ENCODE measurements at regions not wholly inside any gene's neighbourhood (a gene's known extent, or its start where the extent isn't known, plus 50 kb on each side); places are given as distances from the start of the nearest gene placed in this dataset.

- no peak for DNase-seq
Measured at GRCh38 chr10:56928714-56929113, 567.7 kb upstream of the ZWINT start.

DNA sequence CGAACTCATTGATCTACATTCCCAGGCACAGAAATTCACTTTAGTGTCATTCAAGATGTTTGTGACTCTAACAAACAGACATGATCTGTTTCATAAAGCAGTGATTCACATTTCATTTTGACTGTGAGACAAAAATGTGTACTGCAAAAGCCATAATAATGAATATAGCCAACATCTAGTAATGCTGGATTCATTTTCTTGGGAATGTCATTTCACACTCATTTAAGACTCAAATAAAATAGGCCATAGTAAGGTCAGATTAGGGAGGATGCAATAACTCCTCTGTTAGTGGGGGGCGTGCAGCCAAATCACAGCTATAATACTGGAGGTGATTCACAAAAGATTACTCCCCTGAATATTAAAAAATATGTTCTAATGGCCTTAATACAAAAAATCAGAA lies 566.6 kb upstream of the ZWINT start:
- no peak for DNase-seq

GRCh38 chr10:56920601-56921261 lies 559.7 kb upstream of the ZWINT start:
- no peak for DNase-seq

- DNase-seq, result no peak
Measured at GRCh38 chr10:56912043-56912442, 551.0 kb upstream of the ZWINT start.

GRCh38 chr10:56905051-56905450 lies 544.0 kb upstream of the ZWINT start:
- no peak for DNase-seq

GRCh38 chr10:56902554-56902953 lies 541.5 kb upstream of the ZWINT start:
- no peak for DNase-seq

DNA sequence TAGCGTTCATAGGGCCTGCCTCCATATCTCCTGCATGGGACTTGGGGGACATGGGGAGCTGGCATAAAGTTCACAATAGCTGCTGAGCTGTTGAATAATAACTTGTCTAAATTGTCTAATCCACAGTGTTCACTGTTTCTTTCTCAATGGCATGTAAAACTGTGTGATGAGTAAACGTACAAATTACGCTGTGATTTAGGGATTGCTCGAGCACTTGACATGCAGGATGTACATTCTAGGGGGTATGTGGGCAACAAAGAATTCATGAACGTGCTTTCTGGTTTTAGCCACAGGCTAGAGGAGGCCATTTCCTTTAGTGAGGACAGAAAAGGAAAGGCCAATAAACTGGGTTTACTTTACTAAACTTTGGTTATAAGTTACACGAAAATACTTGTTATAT lies 534.2 kb upstream of the ZWINT start:
- no peak for DNase-seq

DNA sequence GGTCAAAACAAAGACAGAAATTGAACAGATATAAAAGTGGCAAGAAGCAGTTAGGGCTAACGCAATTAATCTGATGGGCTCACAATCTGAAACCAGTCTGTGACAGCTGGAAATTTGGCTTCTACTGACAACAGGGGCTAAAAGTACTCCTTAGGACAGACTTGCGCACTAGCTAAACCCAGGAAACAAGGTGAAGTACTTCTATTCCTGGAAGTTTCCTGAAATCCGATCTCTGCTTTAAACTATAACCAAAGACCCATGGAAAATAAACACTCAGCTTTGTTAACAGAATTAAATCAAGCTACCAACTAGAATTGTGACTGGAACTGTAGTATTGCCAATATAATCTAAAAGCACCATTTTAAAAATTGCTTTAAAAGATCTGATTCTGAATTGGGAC lies 520.2 kb upstream of the ZWINT start:
- no peak for DNase-seq

DNA sequence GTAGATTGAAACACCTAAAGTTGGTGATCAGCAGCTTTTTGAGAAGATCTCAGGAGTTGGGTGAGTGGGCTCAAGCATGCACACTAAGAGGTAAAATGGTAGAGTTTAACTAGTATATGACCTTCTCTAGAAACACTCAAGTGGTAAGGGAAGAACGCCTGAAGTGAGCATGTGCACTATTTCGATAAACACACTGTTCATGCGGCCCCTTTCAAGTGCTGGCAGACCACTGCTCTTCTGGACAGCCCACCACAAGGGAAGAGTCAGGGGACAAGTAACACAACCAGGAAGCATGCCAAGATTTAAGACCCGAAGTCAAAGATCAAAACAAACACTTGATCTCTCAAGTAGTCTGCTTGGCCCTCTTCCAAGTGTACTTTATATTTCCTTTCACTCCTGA lies 519.5 kb upstream of the ZWINT start:
- no peak for DNase-seq

- DNase-seq, result no peak
Measured at GRCh38 chr10:56874950-56875349, 513.9 kb upstream of the ZWINT start.

GRCh38 chr10:56871160-56871668 lies 510.2 kb upstream of the ZWINT start:
- no peak for DNase-seq

GRCh38 chr10:56867236-56867635 lies 506.2 kb upstream of the ZWINT start:
- no peak for DNase-seq

GRCh38 chr10:56856569-56856968 lies 495.5 kb upstream of the ZWINT start:
- no peak for DNase-seq

GRCh38 chr10:56844978-56845529 lies 484.0 kb upstream of the ZWINT start:
- DNase-seq, result no peak

DNA sequence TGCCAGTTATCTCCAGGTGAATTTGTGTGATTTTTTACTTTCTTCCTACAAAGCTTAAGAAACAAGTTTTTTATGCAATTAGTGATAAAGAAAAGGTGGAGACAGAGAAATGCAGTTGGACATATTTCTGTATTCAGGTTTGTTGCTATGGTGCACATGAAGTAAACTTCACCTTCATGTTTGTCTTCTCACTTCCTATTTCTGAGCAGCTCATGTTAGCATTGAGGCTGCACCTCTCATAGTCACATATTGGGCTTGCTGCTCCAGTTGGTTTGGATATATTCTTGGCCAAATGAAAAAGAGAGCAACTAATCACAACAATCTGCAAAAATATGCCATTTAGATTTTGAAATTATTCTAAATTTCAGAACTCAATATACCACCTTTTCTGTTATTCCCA lies 475.6 kb upstream of the ZWINT start:
- DNase-seq, result no peak

GRCh38 chr10:56831681-56832080 lies 470.6 kb upstream of the ZWINT start:
- DNase-seq, result no peak

DNA sequence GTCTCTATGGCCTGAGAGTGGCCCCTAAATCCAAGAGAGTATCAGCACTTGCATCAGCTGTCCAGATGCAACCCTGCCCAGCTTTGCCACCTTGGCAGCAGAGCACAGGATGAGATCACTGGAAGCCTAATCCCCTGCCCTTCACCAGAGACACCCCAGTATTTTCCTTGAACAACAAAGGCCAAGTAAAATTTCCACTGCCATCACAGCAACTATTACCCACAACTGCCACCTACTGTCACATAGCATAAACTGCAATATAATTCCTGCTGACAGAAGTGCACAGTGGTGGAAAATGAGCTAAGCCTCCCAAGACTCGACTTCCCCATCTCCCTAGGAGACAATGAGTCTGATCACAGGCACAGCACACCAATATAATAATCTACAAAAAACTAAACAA lies 462.8 kb upstream of the ZWINT start:
- DNase-seq, result no peak

DNA sequence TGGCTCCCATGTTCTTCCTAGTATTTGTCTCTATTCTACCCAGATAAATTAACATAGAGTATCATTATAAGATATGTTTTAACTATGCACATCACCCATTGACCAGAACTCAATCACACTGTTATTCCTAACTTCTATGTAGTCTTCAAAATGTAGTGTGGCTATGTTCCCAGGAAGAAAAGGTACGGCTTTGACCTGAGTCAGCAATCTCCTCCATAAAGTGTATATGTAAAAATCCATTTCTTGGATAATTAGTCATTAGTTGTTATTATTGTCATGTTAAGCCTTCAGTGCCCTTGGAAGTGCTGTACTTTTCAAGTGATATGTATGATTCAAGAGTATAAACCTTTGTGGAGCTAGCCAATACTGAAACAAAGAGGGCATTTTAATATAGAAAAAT lies 444.0 kb upstream of the ZWINT start:
- DNase-seq, result no peak

DNA sequence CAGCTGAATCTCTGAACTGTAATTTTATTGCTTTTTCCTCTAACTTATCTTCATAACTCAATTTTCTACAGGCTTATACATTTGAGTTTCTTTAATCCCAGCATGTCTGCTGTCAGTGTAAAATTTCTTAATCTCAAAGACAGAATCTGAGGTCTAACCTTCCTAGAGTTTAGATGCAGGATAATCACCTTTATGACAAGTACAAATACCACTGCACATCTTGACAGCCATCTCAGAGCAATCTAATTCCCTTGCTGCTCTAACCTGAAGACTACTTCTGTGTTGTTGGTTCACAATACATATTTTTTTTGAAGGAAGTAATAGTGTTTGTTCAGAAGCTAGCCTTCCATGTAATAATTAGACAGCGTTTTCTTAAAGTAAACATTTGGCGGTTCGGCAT lies 424.2 kb upstream of the ZWINT start:
- no peak for DNase-seq

GRCh38 chr10:56782503-56782902 lies 421.4 kb upstream of the ZWINT start:
- DNase-seq, result no peak

DNA sequence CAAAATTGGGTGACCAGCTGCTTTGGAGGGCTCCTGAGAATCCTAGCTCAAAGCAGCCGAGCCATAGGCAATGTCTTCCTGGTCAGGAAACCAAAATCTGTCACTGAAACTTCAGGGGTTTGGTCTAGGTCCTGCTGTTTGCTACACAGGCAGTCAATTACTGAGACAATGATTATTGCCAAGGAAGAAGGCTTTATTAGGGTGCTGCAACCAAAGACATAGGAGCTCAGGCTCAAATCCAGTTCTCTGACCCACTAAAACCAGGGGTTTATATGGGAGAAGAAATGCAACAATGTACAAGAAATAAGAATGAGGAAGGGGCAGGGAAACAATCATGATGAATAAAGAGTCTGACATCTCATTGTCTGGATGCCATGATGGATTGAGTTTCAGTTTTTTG lies 410.3 kb upstream of the ZWINT start:
- no peak for DNase-seq

DNA sequence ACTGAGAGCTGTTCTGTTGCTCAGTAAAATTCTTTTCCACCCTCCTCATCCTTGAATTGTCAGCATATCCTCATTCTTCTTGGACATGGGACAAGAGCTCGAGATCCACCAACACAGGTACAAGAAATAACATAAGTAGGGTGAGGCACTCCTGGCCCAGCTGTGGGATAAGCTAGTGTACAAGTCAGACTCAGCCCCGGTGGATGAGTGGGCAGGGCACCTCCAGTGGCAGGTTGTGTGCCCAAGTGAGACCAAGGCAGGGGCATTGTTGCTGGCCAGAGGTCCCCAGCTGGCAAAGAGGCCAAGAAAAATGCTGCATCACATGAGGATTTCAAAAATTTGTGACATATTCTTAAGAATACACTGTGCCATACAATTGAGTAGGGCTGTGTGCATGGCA lies 402.0 kb upstream of the ZWINT start:
- no peak for DNase-seq

DNA sequence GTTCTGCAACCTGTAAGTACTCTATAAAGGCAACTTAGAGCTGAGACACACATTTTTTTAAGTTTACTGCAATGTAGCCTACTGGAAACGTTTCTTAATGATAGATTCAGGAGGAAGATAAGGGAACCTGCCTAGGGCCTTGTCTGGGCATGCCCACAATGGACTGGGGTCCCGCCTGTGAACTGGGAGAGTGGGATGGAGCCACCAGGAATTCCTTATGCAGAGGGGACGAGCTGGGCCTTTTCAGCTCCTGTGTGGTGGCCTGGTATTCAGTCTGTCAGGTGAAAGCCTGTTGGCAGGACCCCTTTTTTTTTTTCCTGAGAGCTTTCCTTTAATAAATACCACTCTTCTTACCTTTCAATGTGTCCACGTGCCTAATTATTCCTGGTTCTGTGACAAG lies 384.4 kb upstream of the ZWINT start:
- no peak for DNase-seq

DNA sequence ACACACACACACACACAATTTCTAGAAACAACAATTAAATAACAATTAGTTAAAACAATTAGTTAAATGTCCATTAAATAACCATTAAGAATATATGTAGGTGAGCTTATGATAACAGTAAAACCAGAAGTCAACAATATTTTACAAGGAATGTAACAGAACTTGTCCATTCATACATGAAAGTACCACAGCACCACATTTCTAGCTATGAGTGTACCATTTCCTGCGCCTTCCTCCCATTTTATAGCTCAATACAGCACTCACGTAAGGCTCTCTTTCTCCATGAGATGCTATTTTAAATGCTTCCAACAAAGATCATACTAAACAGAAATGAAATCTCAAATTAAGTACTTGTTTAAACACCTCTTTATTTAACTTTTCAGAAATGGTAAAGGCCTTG lies 367.3 kb upstream of the ZWINT start:
- DNase-seq, result no peak

DNA sequence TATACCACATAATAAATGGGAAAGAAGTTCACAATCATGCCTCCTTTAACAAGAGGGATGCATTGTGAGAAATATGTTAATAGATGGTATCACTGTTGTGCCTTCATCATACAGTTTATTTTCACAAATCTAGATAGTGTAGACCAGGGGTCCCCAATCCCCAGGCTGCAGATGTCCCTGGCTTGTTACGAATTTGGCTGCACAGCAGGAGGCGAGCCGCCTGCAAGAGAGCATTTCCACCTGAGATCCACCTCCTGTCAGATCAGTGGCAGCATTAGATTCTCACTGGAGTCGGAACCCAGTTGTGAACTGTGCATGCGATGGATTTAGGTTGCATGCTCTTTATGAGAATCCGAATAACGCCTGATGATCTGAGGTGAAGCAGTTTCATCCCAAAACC lies 361.9 kb upstream of the ZWINT start:
- no peak for DNase-seq
